Right lobe of liver (tissue), 4 donors: ENCODE measurements at regions not wholly inside any gene's neighbourhood (a gene's known extent, or its start where the extent isn't known, plus 50 kb on each side); places are given as distances from the start of the nearest gene placed in this dataset.

ENCODE experiments used
- CTCF ChIP-seq, 4 donors: fragments of 200-600 bp in 3 of 4; fragments of 450-650 bp in 1 of 4; IDR thresholded peaks; one replicate each; pipeline versions ENCODE4 v1.5.1 to v1.8.0; 2016 to 2022; ENCODE audit warnings: antibody characterized with exemption in 4 of 4, mild to moderate bottlenecking in 2 of 4
- POLR2A ChIP-seq: fragments of 450-650 bp; IDR thresholded peaks from one replicate; pipeline ENCODE4 v1.6.1; 2017; ENCODE audit warnings: antibody characterized with exemption, mild to moderate bottlenecking
- donor health status: DM: no; HTN: no; CAD: no.
- donor health status: DM: no; HTN: no; CAD: no.
- donor health status: DM: no; HTN: yes; CAD: no.

- TF ChIP-seq CTCF (IDR thresholded peaks at IDR 0.05): no peak
- no peak for TF ChIP-seq POLR2A
Measured at GRCh38 chr1:215005078-215005477, 77.5 kb upstream of the KCNK2 start.
